ENCODE measurements at regions not wholly inside any gene's neighbourhood (a gene's known extent, or its start where the extent isn't known, plus 50 kb on each side); places are given as distances from the start of the nearest gene placed in this dataset.

GRCh38 chr16:8239443-8239842 is 350.9 kb downstream of the TMEM114 start:
- H3K36me3 Mint-ChIP-seq = no peaks in the 10 kb centered on the region
- H3K4me3 Mint-ChIP-seq = no peak overlapping the region
- no peaks in the 10 kb centered on the region for H3K4me1 Mint-ChIP-seq (ENCODE audit: unreplicated experiment)
- peaks cover 28% of the 10 kb centered on the region for H3K27me3 Mint-ChIP-seq
- no peak for TF ChIP-seq CTCF (conservative IDR thresholded peaks at IDR 0.05)
- DNase-seq (ENCODE audit: extremely low spot score, unreplicated experiment) = no peak
- H3K9me3 Mint-ChIP-seq = no peaks in the 10 kb centered on the region
- H3K27ac Mint-ChIP-seq = no peak overlapping the region

GRCh38 chr16:8237452-8237851 is 352.9 kb downstream of the TMEM114 start:
- Mint-ChIP-seq H3K27me3 (peaks cover 24% of the 10 kb centered on the region), H3K4me3 (no peak overlapping the region), H3K4me1 (ENCODE audit: unreplicated experiment) (no peaks in the 10 kb centered on the region), H3K27ac (no peak overlapping the region), H3K9me3 (no peaks in the 10 kb centered on the region), H3K36me3 (no peaks in the 10 kb centered on the region)
- no peak for TF ChIP-seq CTCF (conservative IDR thresholded peaks at IDR 0.05)
- DNase-seq (ENCODE audit: extremely low spot score, unreplicated experiment) = no peak

GRCh38 chr16:8236816-8237215 is 353.5 kb downstream of the TMEM114 start:
- H3K27ac Mint-ChIP-seq = no peak overlapping the region
- peaks cover 26% of the 10 kb centered on the region for H3K27me3 Mint-ChIP-seq
- no peak for DNase-seq (ENCODE audit: extremely low spot score, unreplicated experiment)
- no peak overlapping the region for H3K4me3 Mint-ChIP-seq
- TF ChIP-seq CTCF (conservative IDR thresholded peaks at IDR 0.05) = no peak
- H3K36me3 Mint-ChIP-seq = no peaks in the 10 kb centered on the region
- H3K4me1 Mint-ChIP-seq (ENCODE audit: unreplicated experiment) = no peaks in the 10 kb centered on the region
- no peaks in the 10 kb centered on the region for H3K9me3 Mint-ChIP-seq

GRCh38 chr16:8230497-8230896 is 359.8 kb downstream of the TMEM114 start:
- Mint-ChIP-seq H3K9me3 (no peaks in the 10 kb centered on the region), H3K4me1 (ENCODE audit: unreplicated experiment) (no peaks in the 10 kb centered on the region), H3K4me3 (no peak overlapping the region), H3K27me3 (peaks cover 17% of the 10 kb centered on the region), H3K36me3 (no peaks in the 10 kb centered on the region), H3K27ac (no peak overlapping the region)
- no peak for DNase-seq (ENCODE audit: extremely low spot score, unreplicated experiment)
- no peak for TF ChIP-seq CTCF (conservative IDR thresholded peaks at IDR 0.05)

- Mint-ChIP-seq H3K4me3 (no peak overlapping the region), H3K27ac (no peak overlapping the region), H3K36me3 (no peaks in the 10 kb centered on the region), H3K9me3 (no peaks in the 10 kb centered on the region), H3K27me3 (peaks cover 17% of the 10 kb centered on the region), H3K4me1 (ENCODE audit: unreplicated experiment) (no peaks in the 10 kb centered on the region)
- TF ChIP-seq CTCF (conservative IDR thresholded peaks at IDR 0.05) = no peak
- no peak for DNase-seq (ENCODE audit: extremely low spot score, unreplicated experiment)
Observed at GRCh38 chr16:8229011-8229520, 361.2 kb downstream of the TMEM114 start.

- Mint-ChIP-seq H3K36me3 (no peaks in the 10 kb centered on the region), H3K4me1 (ENCODE audit: unreplicated experiment) (no peaks in the 10 kb centered on the region), H3K27ac (no peak overlapping the region), H3K4me3 (no peak overlapping the region), H3K27me3 (peaks cover 8% of the 10 kb centered on the region), H3K9me3 (peaks cover 4% of the 10 kb centered on the region)
- no peak for DNase-seq (ENCODE audit: extremely low spot score, unreplicated experiment)
- no peak for TF ChIP-seq CTCF (conservative IDR thresholded peaks at IDR 0.05)
Observed at GRCh38 chr16:8217201-8217600, 373.1 kb downstream of the TMEM114 start.
